PC-3 (cell line): ENCODE measurements at regions not wholly inside any gene's neighbourhood (a gene's known extent, or its start where the extent isn't known, plus 50 kb on each side); places are given as distances from the start of the nearest gene placed in this dataset.

Source experiments
- ATAC-seq: fragments of 200-7000 bp; cut with Tn5 transposase; 2 replicates; pipeline ENCODE4 v1.9.1; 2020; ENCODE audit warnings: mild to moderate bottlenecking, moderate library complexity
- BruUV-seq: library from RNA; stranded (reverse); fragments of 400-500 nt; replicated peaks from 2 replicates; lab custom pipeline; 2021; lab: Mats Ljungman, UMichigan
- CTCF ChIA-PET: fragments of 300-600 bp; sonication (Branson Sonifier 250); formaldehyde crosslinking; loops from one replicate; lab custom pipeline; 2022; ENCODE audit warnings: antibody characterized with exemption; lab: Charles Lee
- POLR2A ChIA-PET: fragments of 300-600 bp; sonication (Branson Sonifier 250); formaldehyde crosslinking; loops from one replicate; lab custom pipeline; 2022; ENCODE audit warnings: antibody characterized with exemption; ENCODE audit not compliant: unreplicated experiment; lab: Charles Lee
- DNase-seq: peaks from one replicate; pipeline ENCODE4 v3.0.0-alpha.2; 2015
- H2AFZ ChIP-seq: fragments of 300-600 bp; sonication (generic); 2 replicates; pipeline ENCODE4 v1.6.0; 2016; ENCODE audit warnings: antibody characterized with exemption, low read length
- H3F3A ChIP-seq: fragments of 300-600 bp; sonication (generic); one replicate; pipeline ENCODE4 v1.6.0; 2017; ENCODE audit warnings: antibody characterized with exemption, low read length, control low read depth, mild to moderate bottlenecking; ENCODE audit not compliant: unreplicated experiment
- H3K27ac ChIP-seq: fragments of 300-600 bp; sonication (generic); 2 replicates; pipeline ENCODE4 v1.5.1; 2016; ENCODE audit warnings: mild to moderate bottlenecking, low read length
- H3K27me3 ChIP-seq: fragments of 300-600 bp; sonication (generic); 2 replicates; pipeline ENCODE4 v1.6.1; 2016; ENCODE audit warnings: low read length, mixed read lengths
- H3K36me3 ChIP-seq: fragments of 300-600 bp; sonication (generic); 2 replicates; pipeline ENCODE4 v1.6.1; 2016; ENCODE audit warnings: low read depth, mixed run types, low read length, mixed read lengths
- H3K4me1 ChIP-seq: fragments of 300-600 bp; sonication (generic); 2 replicates; pipeline ENCODE4 v1.5.1; 2016; ENCODE audit warnings: low read length; ENCODE audit not compliant: insufficient read depth
- H3K4me2 ChIP-seq: fragments of 300-600 bp; sonication (generic); 2 replicates; pipeline ENCODE4 v1.6.0; 2016; ENCODE audit warnings: low read length
- H3K4me3 ChIP-seq: fragments of 300-600 bp; sonication (generic); 2 replicates; pipeline ENCODE4 v1.5.1; 2016; ENCODE audit warnings: mild to moderate bottlenecking, low read length, mixed read lengths
- H3K79me2 ChIP-seq: fragments of 300-600 bp; sonication (generic); 2 replicates; pipeline ENCODE4 v1.6.1; 2017; ENCODE audit warnings: low read length, mixed read lengths
- H3K9ac ChIP-seq: fragments of 300-600 bp; sonication (generic); 2 replicates; pipeline ENCODE4 v1.6.0; 2016; ENCODE audit warnings: mild to moderate bottlenecking, low read length
- H3K9me2 ChIP-seq: fragments of 300-600 bp; sonication (generic); replicated peaks from 2 replicates; pipeline ENCODE4 v1.6.1; 2016; ENCODE audit warnings: mixed run types, low read length, mixed read lengths
- H3K9me3 ChIP-seq: fragments of 300-600 bp; sonication (generic); 2 replicates; pipeline ENCODE4 v1.6.1; 2016; ENCODE audit warnings: low read length, mixed read lengths
- H4K20me1 ChIP-seq: fragments of 300-600 bp; sonication (generic); 2 replicates; pipeline ENCODE4 v1.6.1; 2016; ENCODE audit warnings: low read length, mixed read lengths
- EZH2 ChIP-seq: fragments of 300-600 bp; sonication (generic); IDR thresholded peaks from one replicate; pipeline ENCODE4 v1.6.1; 2017; ENCODE audit warnings: antibody characterized with exemption, mild to moderate bottlenecking, low read length; ENCODE audit not compliant: unreplicated experiment
- EZH2phosphoT487 ChIP-seq: fragments of 300-600 bp; sonication (generic); IDR thresholded peaks from 2 replicates; pipeline ENCODE4 v1.6.1; 2018; ENCODE audit warnings: mild to moderate bottlenecking, antibody characterized with exemption, low read length, borderline replicate concordance
- intact Hi-C: fragments of 100-400 bp; cut with micrococcal nuclease; formaldehyde crosslinking; loops from 2 replicates; pipeline ENCODE4 v1.9.0; 2023
- TF ChIP-seq, protein P1 (sequence below): fragments of 300-600 bp; sonication (generic); conservative IDR thresholded peaks from 2 replicates; pipeline ENCODE4 v1.5.1; 2017; ENCODE audit warnings: antibody characterized with exemption, low read depth, mild to moderate bottlenecking, low read length

DNA sequence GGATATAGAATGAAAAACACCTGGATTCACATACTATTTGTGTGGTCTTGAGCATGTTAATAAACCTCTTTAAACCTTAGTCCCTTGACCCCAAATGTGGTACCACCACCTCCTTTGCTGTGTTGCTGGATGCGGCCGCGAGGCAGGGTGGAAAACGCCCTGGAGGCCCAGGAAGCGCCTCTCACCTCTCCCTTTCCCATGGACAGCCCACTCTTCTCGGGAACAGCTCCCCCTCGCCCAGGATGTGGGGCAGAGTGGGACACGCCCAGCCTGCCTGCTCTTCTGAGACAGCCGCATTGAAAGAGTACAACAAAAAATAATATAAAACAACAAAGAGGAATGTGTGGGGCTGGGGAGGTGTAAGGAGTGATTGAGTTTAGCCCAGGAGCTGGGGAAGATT, 549.0 kb upstream of the ID2 start:
- Histone ChIP-seq H3K27ac (no peak overlapping the region), H2AFZ (no peak overlapping the region), H3F3A (no peaks in the 10 kb centered on the region), H3K4me1 (no peaks in the 10 kb centered on the region), H3K9ac (no peak overlapping the region), H3K79me2 (no peaks in the 10 kb centered on the region), H3K9me3 (no peaks in the 10 kb centered on the region), H4K20me1 (no peaks in the 10 kb centered on the region), H3K36me3 (no peaks in the 10 kb centered on the region), H3K4me2 (no peak overlapping the region), H3K9me2 (0 out of 2 replicates have a peak, but pooled peaks cover 6% of the 10 kb centered on the region), H3K27me3 (no peaks in the 10 kb centered on the region), H3K4me3 (no peak overlapping the region)
- ATAC-seq (no peak), DNase-seq (no peak)
- TF ChIP-seq EZH2phosphoT487: no peak
- TF ChIP-seq EZH2: no peak
- TF ChIP-seq, protein P1, sequence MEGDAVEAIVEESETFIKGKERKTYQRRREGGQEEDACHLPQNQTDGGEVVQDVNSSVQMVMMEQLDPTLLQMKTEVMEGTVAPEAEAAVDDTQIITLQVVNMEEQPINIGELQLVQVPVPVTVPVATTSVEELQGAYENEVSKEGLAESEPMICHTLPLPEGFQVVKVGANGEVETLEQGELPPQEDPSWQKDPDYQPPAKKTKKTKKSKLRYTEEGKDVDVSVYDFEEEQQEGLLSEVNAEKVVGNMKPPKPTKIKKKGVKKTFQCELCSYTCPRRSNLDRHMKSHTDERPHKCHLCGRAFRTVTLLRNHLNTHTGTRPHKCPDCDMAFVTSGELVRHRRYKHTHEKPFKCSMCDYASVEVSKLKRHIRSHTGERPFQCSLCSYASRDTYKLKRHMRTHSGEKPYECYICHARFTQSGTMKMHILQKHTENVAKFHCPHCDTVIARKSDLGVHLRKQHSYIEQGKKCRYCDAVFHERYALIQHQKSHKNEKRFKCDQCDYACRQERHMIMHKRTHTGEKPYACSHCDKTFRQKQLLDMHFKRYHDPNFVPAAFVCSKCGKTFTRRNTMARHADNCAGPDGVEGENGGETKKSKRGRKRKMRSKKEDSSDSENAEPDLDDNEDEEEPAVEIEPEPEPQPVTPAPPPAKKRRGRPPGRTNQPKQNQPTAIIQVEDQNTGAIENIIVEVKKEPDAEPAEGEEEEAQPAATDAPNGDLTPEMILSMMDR: no peak
- ChIA-PET CTCF (no interaction called here), POLR2A (no interaction called here)
- BruUV-seq: no TSS peak
- intact Hi-C loops: no loop called here

DNA sequence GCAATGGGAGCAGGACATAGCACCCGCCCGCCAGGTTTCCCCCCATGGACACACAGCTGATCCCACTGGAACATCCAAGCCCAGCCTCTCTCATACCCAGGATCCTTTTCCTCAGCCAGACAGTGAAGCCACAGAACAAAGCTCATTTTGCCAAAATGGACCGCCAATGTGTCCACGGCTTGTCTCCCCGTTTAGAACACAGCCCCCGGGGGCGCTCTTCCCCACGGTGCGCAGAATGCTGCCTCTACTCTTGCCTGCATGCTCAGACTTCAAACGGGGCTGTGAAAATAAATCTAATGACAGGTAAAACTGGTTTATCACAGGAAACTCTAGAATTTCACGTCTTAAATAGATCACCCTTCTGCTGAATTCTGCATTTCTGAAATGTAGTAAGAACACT, 548.5 kb upstream of the ID2 start:
- Histone ChIP-seq H3K27me3 (no peaks in the 10 kb centered on the region), H2AFZ (no peak overlapping the region), H3K4me1 (no peaks in the 10 kb centered on the region), H4K20me1 (no peaks in the 10 kb centered on the region), H3K9me2 (0 out of 2 replicates have a peak, but pooled peaks cover 6% of the 10 kb centered on the region), H3K4me2 (no peak overlapping the region), H3K79me2 (no peaks in the 10 kb centered on the region), H3K27ac (no peak overlapping the region), H3F3A (no peaks in the 10 kb centered on the region), H3K9ac (no peak overlapping the region), H3K4me3 (no peak overlapping the region), H3K36me3 (no peaks in the 10 kb centered on the region), H3K9me3 (no peaks in the 10 kb centered on the region)
- ChIA-PET CTCF (no interaction called here), POLR2A (no interaction called here)
- intact Hi-C loops: no loop called here
- DNase-seq (no peak), ATAC-seq (no peak)
- no TSS peak for BruUV-seq
- no peak for TF ChIP-seq EZH2
- TF ChIP-seq, protein P1: no peak
- no peak for TF ChIP-seq EZH2phosphoT487

DNA sequence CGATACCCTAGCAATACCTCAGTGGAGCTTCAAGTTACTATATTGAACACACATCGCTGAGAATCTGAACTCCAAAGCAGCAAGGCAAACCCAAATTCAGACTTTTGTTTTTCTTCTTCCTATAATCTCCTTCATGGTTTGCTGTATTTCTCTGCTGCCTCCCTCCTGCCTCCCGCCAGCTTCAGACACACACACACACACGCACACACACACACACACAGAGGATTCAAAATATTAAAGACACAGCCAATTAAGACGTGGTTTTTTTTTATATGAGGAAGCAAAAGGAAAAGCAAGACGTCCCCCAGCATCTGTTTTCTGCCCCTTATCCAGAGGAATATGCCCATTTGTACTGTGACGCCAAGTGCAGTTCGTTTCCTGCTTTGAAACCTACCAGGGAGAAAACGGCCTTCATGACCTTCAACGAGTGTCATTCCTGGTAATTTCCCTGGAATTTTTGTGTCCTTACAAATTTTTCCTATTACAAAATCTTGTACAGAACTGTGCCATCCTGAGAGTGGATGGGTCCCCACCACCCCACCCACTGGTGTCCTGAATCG, 547.9 kb upstream of the ID2 start:
- H3K36me3 ChIP-seq: no peaks in the 10 kb centered on the region
- BruUV-seq: no TSS peak
- ATAC-seq (no peak), DNase-seq (no peak)
- CTCF ChIA-PET: no interaction called here
- H3K4me1 ChIP-seq: no peaks in the 10 kb centered on the region
- no peak overlapping the region for H3K27ac ChIP-seq
- no peaks in the 10 kb centered on the region for H4K20me1 ChIP-seq
- no peaks in the 10 kb centered on the region for H3K9me3 ChIP-seq
- intact Hi-C loops: no loop called here
- no peak overlapping the region for H3K9ac ChIP-seq
- H2AFZ ChIP-seq: no peak overlapping the region
- H3K27me3 ChIP-seq: no peaks in the 10 kb centered on the region
- H3F3A ChIP-seq: no peaks in the 10 kb centered on the region
- no peak overlapping the region for H3K4me2 ChIP-seq
- TF ChIP-seq, protein P1: no peak
- no peak for TF ChIP-seq EZH2phosphoT487
- no peak for TF ChIP-seq EZH2
- H3K79me2 ChIP-seq: no peaks in the 10 kb centered on the region
- POLR2A ChIA-PET: no interaction called here
- H3K9me2 ChIP-seq: 0 out of 2 replicates have a peak, but pooled peaks cover 6% of the 10 kb centered on the region
- H3K4me3 ChIP-seq: no peak overlapping the region
